WTC11 (cell line): ENCODE measurements at regions not wholly inside any gene's neighbourhood (a gene's known extent, or its start where the extent isn't known, plus 50 kb on each side); places are given as distances from the start of the nearest gene placed in this dataset.

Experiments used
- ATAC-seq: fragments of 200-7000 bp; cut with Tn5 transposase; 2 replicates; pipeline ENCODE4 v1.10.0; 2021; ENCODE audit warnings: mild to moderate bottlenecking, moderate library complexity
- CTCF ChIA-PET: fragments of 300-600 bp; sonication (Branson Sonifier 250); formaldehyde crosslinking; loops from one replicate; lab custom pipeline; 2021; ENCODE audit warnings: antibody characterized with exemption; lab: Charles Lee
- POLR2A ChIA-PET: fragments of 350-600 bp; sonication (Branson Sonifier 250); formaldehyde crosslinking; loops from one replicate; lab custom pipeline; 2021; ENCODE audit warnings: antibody characterized with exemption; lab: Charles Lee
- DNase-seq: peaks from one replicate; pipeline ENCODE4 v3.0.0; 2021; ENCODE audit warnings: low spot score
- H3K27ac Mint-ChIP-seq: 2 replicates; pipeline ENCODE4 v1.8.0; 2021; ENCODE audit warnings: mixed read lengths
- H3K27me3 Mint-ChIP-seq: 2 replicates; pipeline ENCODE4 v1.8.0; 2021; ENCODE audit warnings: low read depth, mild to moderate bottlenecking, moderate library complexity, mixed read lengths
- H3K36me3 Mint-ChIP-seq: 2 replicates; pipeline ENCODE4 v1.8.0; 2021; ENCODE audit warnings: mixed read lengths
- H3K4me1 Mint-ChIP-seq: 2 replicates; pipeline ENCODE4 v1.8.0; 2022; ENCODE audit warnings: mixed read lengths
- H3K4me3 Mint-ChIP-seq: 2 replicates; pipeline ENCODE4 v1.8.0; 2021; ENCODE audit warnings: mild to moderate bottlenecking, moderate library complexity, mixed read lengths
- H3K9me3 Mint-ChIP-seq: 2 replicates; pipeline ENCODE4 v1.8.0; 2021; ENCODE audit warnings: mixed read lengths
- AFF4 ChIP-seq: sonication (generic); formaldehyde crosslinking; IDR thresholded peaks from 2 replicates; pipeline ENCODE4 v1.8.1; 2023; ENCODE audit warnings: mild to moderate bottlenecking, missing genetic modification reagents, borderline replicate concordance
- ATF1 ChIP-seq: sonication (generic); formaldehyde crosslinking; IDR thresholded peaks from 2 replicates; pipeline ENCODE4 v1.8.1; 2023; ENCODE audit warnings: mild to moderate bottlenecking, moderate library complexity, missing genetic modification reagents
- ETV6 ChIP-seq: sonication (generic); formaldehyde crosslinking; IDR thresholded peaks from 2 replicates; pipeline ENCODE4 v1.8.1; 2022; ENCODE audit warnings: mild to moderate bottlenecking, missing genetic modification reagents
- FOXJ3 ChIP-seq: sonication (generic); formaldehyde crosslinking; IDR thresholded peaks from 2 replicates; pipeline ENCODE4 v1.9.0; 2021; ENCODE audit warnings: missing genetic modification reagents, mild to moderate bottlenecking, borderline replicate concordance
- FOXP1 ChIP-seq: sonication (generic); formaldehyde crosslinking; IDR thresholded peaks from 2 replicates; pipeline ENCODE4 v1.8.0; 2022; ENCODE audit warnings: missing genetic modification reagents, mild to moderate bottlenecking, moderate library complexity, borderline replicate concordance
- IRF2 ChIP-seq: sonication (generic); formaldehyde crosslinking; IDR thresholded peaks from 2 replicates; pipeline ENCODE4 v1.8.0; 2022; ENCODE audit warnings: low read depth, missing genetic modification reagents, borderline replicate concordance
- KAT7 ChIP-seq: sonication (generic); formaldehyde crosslinking; IDR thresholded peaks from 2 replicates; pipeline ENCODE4 v1.8.1; 2023; ENCODE audit warnings: missing genetic modification reagents, mild to moderate bottlenecking, borderline replicate concordance
- MLX ChIP-seq: sonication (generic); formaldehyde crosslinking; IDR thresholded peaks from 2 replicates; pipeline ENCODE4 v1.8.1; 2023; ENCODE audit warnings: mild to moderate bottlenecking, missing genetic modification reagents, moderate library complexity
- MXD4 ChIP-seq: fragments of 250-450 bp; sonication (Bioruptor Pico); IDR thresholded peaks from 2 replicates; pipeline ENCODE4 v1.8.0; 2021; ENCODE audit warnings: mild to moderate bottlenecking, moderate library complexity, borderline replicate concordance
- NFATC4 ChIP-seq: fragments of 250-450 bp; sonication (Bioruptor Pico); IDR thresholded peaks from 2 replicates; pipeline ENCODE4 v1.9.0; 2021; ENCODE audit warnings: mild to moderate bottlenecking
- NR1H2 ChIP-seq: sonication (generic); formaldehyde crosslinking; IDR thresholded peaks from 2 replicates; pipeline ENCODE4 v1.9.0; 2021; ENCODE audit warnings: mild to moderate bottlenecking, moderate library complexity, missing genetic modification reagents
- OVOL2 ChIP-seq: fragments of 250-450 bp; sonication (Bioruptor Pico); IDR thresholded peaks from 2 replicates; pipeline ENCODE4 v1.9.0; 2021; ENCODE audit warnings: mild to moderate bottlenecking, borderline replicate concordance
- PRRX2 ChIP-seq: fragments of 250-450 bp; sonication (Bioruptor Pico); IDR thresholded peaks from 2 replicates; pipeline ENCODE4 v1.8.0; 2021; ENCODE audit warnings: mild to moderate bottlenecking
- RELA ChIP-seq: sonication (generic); formaldehyde crosslinking; IDR thresholded peaks from 2 replicates; pipeline ENCODE4 v1.8.1; 2022; ENCODE audit warnings: missing genetic modification reagents, mild to moderate bottlenecking, borderline replicate concordance
- RORB ChIP-seq: fragments of 250-450 bp; sonication (Bioruptor Pico); IDR thresholded peaks from 2 replicates; pipeline ENCODE4 v1.9.0; 2021; ENCODE audit warnings: mild to moderate bottlenecking
- SMAD4 ChIP-seq: sonication (generic); formaldehyde crosslinking; IDR thresholded peaks from 2 replicates; pipeline ENCODE4 v1.8.0; 2022; ENCODE audit warnings: mild to moderate bottlenecking, missing genetic modification reagents
- SOX15 ChIP-seq: fragments of 250-450 bp; sonication (Bioruptor Pico); IDR thresholded peaks from 2 replicates; pipeline ENCODE4 v1.9.0; 2021; ENCODE audit warnings: mild to moderate bottlenecking
- ZBTB21 ChIP-seq: sonication (generic); formaldehyde crosslinking; IDR thresholded peaks from 2 replicates; pipeline ENCODE4 v1.8.1; 2023; ENCODE audit warnings: mild to moderate bottlenecking, missing genetic modification reagents, borderline replicate concordance
- ZNF232 ChIP-seq: sonication (generic); formaldehyde crosslinking; IDR thresholded peaks from 2 replicates; pipeline ENCODE4 v1.8.0; 2022; ENCODE audit warnings: mild to moderate bottlenecking, missing genetic modification reagents
- ZNF423 ChIP-seq: fragments of 250-450 bp; sonication (Bioruptor Pico); IDR thresholded peaks from 2 replicates; pipeline ENCODE4 v2.1.2; 2022; ENCODE audit warnings: mild to moderate bottlenecking, moderate library complexity

GRCh38 chr10:3455385-3456334, 283.1 kb upstream of the PITRM1 start:
- no peaks in the 10 kb centered on the region for H3K27me3 Mint-ChIP-seq
- 0 out of 2 replicates have a peak overlapping the region, but pooled peaks have one; percentile 48 for H3K27ac Mint-ChIP-seq
- CTCF ChIA-PET = no interaction called here
- 0 out of 2 replicates have a peak, but pooled peaks have one; percentile 29 for ATAC-seq
- TF ChIP-seq ETV6 (CRISPR knock-in tag) (no peak), IRF2 (no peak), ZBTB21 (CRISPR knock-in tag) (no peak), FOXP1 (CRISPR knock-in tag) (no peak), FOXJ3 (CRISPR knock-in tag) (no peak), KAT7 (CRISPR knock-in tag) (no peak), NFATC4 (CRISPR knock-in tag) (no peak), ZNF423 (CRISPR knock-in tag) (no peak), RORB (no peak), NR1H2 (CRISPR knock-in tag) (no peak), ZNF232 (CRISPR knock-in tag) (no peak), MLX (no peak)
- TF ChIP-seq, all 79 proteins: peak for 0
- Mint-ChIP-seq H3K9me3 (peaks cover 36% of the 10 kb centered on the region), H3K36me3 (peaks cover 12% of the 10 kb centered on the region), H3K4me1 (peaks cover 42% of the 10 kb centered on the region), H3K4me3 (no peak overlapping the region)
- DNase-seq = no peak
- POLR2A ChIA-PET = interaction anchor here (0.6 kb wide), 1 partner anchor 1963 kb away, joined by 4 read pairs; no protein-coding TSS in a partner anchor

- ATAC-seq (peak; percentile 27), DNase-seq (no peak)
- Mint-ChIP-seq H3K27ac (peak overlapping the region; percentile 26), H3K4me1 (peaks cover 44% of the 10 kb centered on the region), H3K9me3 (peaks cover 23% of the 10 kb centered on the region), H3K27me3 (no peaks in the 10 kb centered on the region), H3K36me3 (peaks cover 3% of the 10 kb centered on the region), H3K4me3 (no peak overlapping the region)
- ChIA-PET CTCF (interaction anchor here (0.5 to 1.1 kb wide), 4 partner anchors 13 to 255 kb away, joined by 3 to 6 read pairs (median 4); no protein-coding TSS in a partner anchor), POLR2A (no interaction called here)
- TF ChIP-seq MXD4 = no peak
- TF ChIP-seq ATF1 = no peak
- no peak for TF ChIP-seq ETV6 (CRISPR knock-in tag)
- no peak for TF ChIP-seq AFF4 (CRISPR knock-in tag)
- TF ChIP-seq OVOL2 = no peak
- TF ChIP-seq RELA = no peak
- TF ChIP-seq PRRX2 = no peak
- TF ChIP-seq SMAD4 (CRISPR knock-in tag) = no peak
- no peak for TF ChIP-seq SOX15 (CRISPR knock-in tag)
Measured at GRCh38 chr10:3452683-3453361, 280.2 kb upstream of the PITRM1 start.
